Upper lobe of left lung (tissue), 4 donors: ENCODE measurements at regions not wholly inside any gene's neighbourhood (a gene's known extent, or its start where the extent isn't known, plus 50 kb on each side); places are given as distances from the start of the nearest gene placed in this dataset.

Experiments
- CTCF ChIP-seq, 6 experiments: fragments of 450-650 bp in 4 of 6; fragments of 200-600 bp in 2 of 6; sonication (generic) in 2 of 6; IDR thresholded peaks; one replicate each; pipeline ENCODE4 v1.5.1; 2016 to 2019; ENCODE audit warnings: antibody characterized with exemption in 6 of 6
- EP300 ChIP-seq, 4 donors: sonication (generic); formaldehyde crosslinking; IDR thresholded peaks; one replicate each; pipeline ENCODE4 v1.5.1; 2017; ENCODE audit warnings: antibody characterized with exemption in 4 of 4, control low read depth in 2 of 4
- POLR2A ChIP-seq, 4 donors: fragments of 450-650 bp; IDR thresholded peaks; one replicate each; pipeline ENCODE4 v1.5.1; 2016 to 2017; ENCODE audit warnings: antibody characterized with exemption in 4 of 4, mild to moderate bottlenecking in 2 of 4

- TF ChIP-seq CTCF (IDR thresholded peaks at IDR 0.05) (no peak), EP300 (IDR thresholded peaks at IDR 0.05) (no peak), POLR2A (IDR thresholded peaks at IDR 0.05) (no peak)
Measured at GRCh38 chr12:97267166-97267565, 195.4 kb upstream of the RMST start.
